ENCODE measurements at regions not wholly inside any gene's neighbourhood (a gene's known extent, or its start where the extent isn't known, plus 50 kb on each side); places are given as distances from the start of the nearest gene placed in this dataset.

GRCh38 chr9:88071331-88071730, 66.9 kb downstream of the SPATA31C2 start:
- POLR2A ChIA-PET: no interaction called here
- no peak overlapping the region for H3K4me3 Mint-ChIP-seq
- H3K4me1 Mint-ChIP-seq: peaks cover 4 to 10% (median 10%) of the 10 kb centered on the region in 7 donors
- peaks cover 56 to 74% (median 62%) of the 10 kb centered on the region in 5 donors for H3K27me3 Mint-ChIP-seq
- Histone ChIP-seq H3K27ac (ENCODE audit: low read depth, low read length) (no peak overlapping the region), H3K9me3 (ENCODE audit: control insufficient read depth in 2 of 3, low read length in 3 of 3) (no peaks in the 10 kb centered on the region), H3K27me3 (ENCODE audit: control insufficient read depth in 2 of 2, insufficient read depth in 2 of 2, low read length in 2 of 2) (peaks cover 3 to 7% of the 10 kb centered on the region in 2 donors), H3K4me3 (ENCODE audit: low read length) (no peak overlapping the region), H3K36me3 (ENCODE audit: control insufficient read depth in 2 of 3, insufficient read depth in 3 of 3, low read length in 3 of 3) (no peaks in the 10 kb centered on the region), H3K4me1 (ENCODE audit: control insufficient read depth in 2 of 2, insufficient read depth in 2 of 2, low read length in 2 of 2) (peaks cover 0 to 6% of the 10 kb centered on the region in 2 donors)
- H3K36me3 Mint-ChIP-seq: no peaks in the 10 kb centered on the region
- H3K27ac Mint-ChIP-seq: no peak overlapping the region
- H3K9me3 Mint-ChIP-seq: no peaks in the 10 kb centered on the region
- no peak for ATAC-seq
- intact Hi-C loops (cut with micrococcal nuclease): no loop called here
- DNase-seq: no peak
- CTCF ChIA-PET: no interaction called here

- Mint-ChIP-seq H3K9me3 (no peaks in the 10 kb centered on the region), H3K36me3 (no peaks in the 10 kb centered on the region), H3K4me3 (no peak overlapping the region), H3K27ac (no peak overlapping the region), H3K4me1 (no peaks in the 10 kb centered on the region), H3K27me3 (peaks cover 16 to 26% (median 20%) of the 10 kb centered on the region in 5 donors)
- no peak for DNase-seq
- POLR2A ChIA-PET: no interaction called here
- Histone ChIP-seq H3K27me3 (ENCODE audit: control insufficient read depth in 2 of 2, insufficient read depth in 2 of 2, low read length in 2 of 2) (no peaks in the 10 kb centered on the region), H3K27ac (ENCODE audit: low read depth, low read length) (no peak overlapping the region), H3K36me3 (ENCODE audit: control insufficient read depth in 2 of 3, insufficient read depth in 3 of 3, low read length in 3 of 3) (no peaks in the 10 kb centered on the region), H3K9me3 (ENCODE audit: control insufficient read depth in 2 of 3, low read length in 3 of 3) (no peaks in the 10 kb centered on the region), H3K4me1 (ENCODE audit: control insufficient read depth in 2 of 2, insufficient read depth in 2 of 2, low read length in 2 of 2) (no peaks in the 10 kb centered on the region), H3K4me3 (ENCODE audit: low read length) (no peak overlapping the region)
- CTCF ChIA-PET: no interaction called here
- ATAC-seq: no peak
- intact Hi-C loops (cut with micrococcal nuclease): no loop called here
These were observed 72.7 kb downstream of the SPATA31C2 start for GRCh38 chr9:88065619-88066018.

DNA sequence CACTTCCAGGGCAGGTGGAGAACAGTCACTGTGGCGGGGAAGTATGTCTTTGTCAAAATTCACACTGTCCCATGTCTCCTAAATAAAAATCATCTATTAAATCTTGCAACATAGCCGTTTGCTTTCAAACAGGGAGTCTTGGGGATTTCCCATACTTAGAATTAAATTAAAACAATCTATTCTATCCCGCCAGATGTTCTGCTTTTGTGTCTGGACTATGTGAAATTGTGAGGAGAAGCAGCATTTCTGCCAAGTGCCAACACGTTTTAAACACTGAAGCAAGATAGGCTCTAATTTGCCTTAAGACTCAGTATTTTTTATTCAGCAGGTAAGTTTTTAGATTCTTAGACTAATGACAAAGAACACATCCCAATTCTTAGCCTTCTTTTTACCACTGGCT, 73.7 kb downstream of the SPATA31C2 start:
- intact Hi-C loops (cut with micrococcal nuclease): no loop called here
- H3K4me3 Mint-ChIP-seq: no peak overlapping the region
- Histone ChIP-seq H3K4me3 (ENCODE audit: low read length) (no peak overlapping the region), H3K9me3 (ENCODE audit: control insufficient read depth in 2 of 3, low read length in 3 of 3) (no peaks in the 10 kb centered on the region), H3K36me3 (ENCODE audit: control insufficient read depth in 2 of 3, insufficient read depth in 3 of 3, low read length in 3 of 3) (no peaks in the 10 kb centered on the region), H3K27me3 (ENCODE audit: control insufficient read depth in 2 of 2, insufficient read depth in 2 of 2, low read length in 2 of 2) (no peaks in the 10 kb centered on the region), H3K4me1 (ENCODE audit: control insufficient read depth in 2 of 2, insufficient read depth in 2 of 2, low read length in 2 of 2) (no peaks in the 10 kb centered on the region), H3K27ac (ENCODE audit: low read depth, low read length) (no peak overlapping the region)
- H3K9me3 Mint-ChIP-seq: no peaks in the 10 kb centered on the region
- H3K4me1 Mint-ChIP-seq: no peaks in the 10 kb centered on the region
- ChIA-PET POLR2A (interaction anchor here (0.8 kb wide), 1 partner anchor 1227 kb away, joined by 3 read pairs; no protein-coding TSS in a partner anchor), CTCF (no interaction called here)
- no peak overlapping the region for H3K27ac Mint-ChIP-seq
- no peaks in the 10 kb centered on the region for H3K36me3 Mint-ChIP-seq
- DNase-seq: no peak
- ATAC-seq: no peak
- H3K27me3 Mint-ChIP-seq: peaks cover 6 to 16% (median 12%) of the 10 kb centered on the region in 5 donors

- Mint-ChIP-seq H3K36me3 (peaks cover 0 to 2% (median 0%) of the 10 kb centered on the region in 5 donors), H3K4me1 (no peaks in the 10 kb centered on the region), H3K27ac (no peak overlapping the region), H3K27me3 (peaks cover 0 to 9% (median 0%) of the 10 kb centered on the region in 5 donors), H3K9me3 (peaks cover 0 to 2% (median 0%) of the 10 kb centered on the region in 11 donors), H3K4me3 (no peak overlapping the region)
- no peak overlapping the region for H3K4me3 ChIP-seq (ENCODE audit: low read length)
- no peaks in the 10 kb centered on the region for H3K9me3 ChIP-seq (ENCODE audit: control insufficient read depth in 2 of 3, low read length in 3 of 3)
- ATAC-seq (no peak), DNase-seq (no peak)
- H3K4me1 ChIP-seq (ENCODE audit: control insufficient read depth in 2 of 2, insufficient read depth in 2 of 2, low read length in 2 of 2): no peaks in the 10 kb centered on the region
- POLR2A ChIA-PET: no interaction called here
- intact Hi-C loops (cut with micrococcal nuclease): no loop called here
- no peaks in the 10 kb centered on the region for H3K36me3 ChIP-seq (ENCODE audit: control insufficient read depth in 2 of 3, insufficient read depth in 3 of 3, low read length in 3 of 3)
- no peak overlapping the region for H3K27ac ChIP-seq (ENCODE audit: low read depth, low read length)
- CTCF ChIA-PET: no interaction called here
- no peaks in the 10 kb centered on the region for H3K27me3 ChIP-seq (ENCODE audit: control insufficient read depth in 2 of 2, insufficient read depth in 2 of 2, low read length in 2 of 2)
These were observed 77.5 kb downstream of the SPATA31C2 start for GRCh38 chr9:88060746-88061145.

DNA sequence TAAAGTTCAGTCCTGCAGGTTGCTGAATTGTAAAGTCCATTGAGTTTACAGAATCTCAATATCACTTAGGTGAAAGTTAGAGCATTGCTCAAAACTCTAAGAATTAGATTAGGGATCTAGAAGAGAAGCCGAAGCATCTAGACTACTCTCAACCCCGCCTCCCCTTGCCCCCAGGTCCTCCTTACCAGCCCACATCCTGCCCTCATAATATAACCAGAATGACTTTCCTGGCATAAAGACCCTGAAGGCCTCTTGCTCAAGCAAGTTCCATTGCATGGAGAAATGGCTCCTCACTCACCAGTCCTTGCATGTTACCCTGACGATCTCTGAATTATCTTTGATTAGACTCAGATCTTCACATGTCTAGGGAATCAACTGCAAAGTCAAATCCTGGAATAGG, 78.8 kb downstream of the SPATA31C2 start:
- CTCF ChIA-PET: interaction anchor here (0.7 kb wide), 1 partner anchor 1863 kb away, joined by 3 read pairs; no protein-coding TSS in a partner anchor

GRCh38 chr9:88056876-88057275, 81.4 kb downstream of the SPATA31C2 start:
- Histone ChIP-seq H3K9me3 (ENCODE audit: control insufficient read depth in 2 of 3, low read length in 3 of 3) (no peaks in the 10 kb centered on the region), H3K4me3 (ENCODE audit: low read length) (no peak overlapping the region), H3K27me3 (ENCODE audit: control insufficient read depth in 2 of 2, insufficient read depth in 2 of 2, low read length in 2 of 2) (no peaks in the 10 kb centered on the region), H3K27ac (ENCODE audit: low read depth, low read length) (no peak overlapping the region), H3K36me3 (ENCODE audit: control insufficient read depth in 2 of 3, insufficient read depth in 3 of 3, low read length in 3 of 3) (no peaks in the 10 kb centered on the region), H3K4me1 (ENCODE audit: control insufficient read depth in 2 of 2, insufficient read depth in 2 of 2, low read length in 2 of 2) (no peaks in the 10 kb centered on the region)
- intact Hi-C loops (cut with micrococcal nuclease): no loop called here
- ChIA-PET CTCF (no interaction called here), POLR2A (no interaction called here)
- Mint-ChIP-seq H3K27me3 (peaks cover 0 to 4% (median 0%) of the 10 kb centered on the region in 5 donors), H3K27ac (no peak overlapping the region), H3K9me3 (peaks cover 0 to 5% (median 0%) of the 10 kb centered on the region in 11 donors), H3K36me3 (peaks cover 0 to 5% (median 0%) of the 10 kb centered on the region in 5 donors), H3K4me3 (no peak overlapping the region), H3K4me1 (no peaks in the 10 kb centered on the region)
- DNase-seq: no peak
- ATAC-seq: no peak

More for the DNA sequence above, 78.8 kb downstream of the SPATA31C2 start:
- Histone ChIP-seq H3K27ac (ENCODE audit: low read depth, low read length) (no peak overlapping the region), H3K4me3 (ENCODE audit: low read length) (no peak overlapping the region), H3K27me3 (ENCODE audit: control insufficient read depth in 2 of 2, insufficient read depth in 2 of 2, low read length in 2 of 2) (no peaks in the 10 kb centered on the region), H3K36me3 (ENCODE audit: control insufficient read depth in 2 of 3, insufficient read depth in 3 of 3, low read length in 3 of 3) (no peaks in the 10 kb centered on the region), H3K4me1 (ENCODE audit: control insufficient read depth in 2 of 2, insufficient read depth in 2 of 2, low read length in 2 of 2) (no peaks in the 10 kb centered on the region), H3K9me3 (ENCODE audit: control insufficient read depth in 2 of 3, low read length in 3 of 3) (no peaks in the 10 kb centered on the region)
- POLR2A ChIA-PET: no interaction called here
- Mint-ChIP-seq H3K4me3 (no peak overlapping the region), H3K36me3 (peaks cover 0 to 5% (median 0%) of the 10 kb centered on the region in 5 donors), H3K9me3 (peaks cover 0 to 2% (median 0%) of the 10 kb centered on the region in 11 donors), H3K4me1 (no peaks in the 10 kb centered on the region), H3K27ac (no peak overlapping the region), H3K27me3 (peaks cover 0 to 4% (median 0%) of the 10 kb centered on the region in 5 donors)
- no peak for DNase-seq
- no peak for ATAC-seq
- intact Hi-C loops (cut with micrococcal nuclease): no loop called here

DNA sequence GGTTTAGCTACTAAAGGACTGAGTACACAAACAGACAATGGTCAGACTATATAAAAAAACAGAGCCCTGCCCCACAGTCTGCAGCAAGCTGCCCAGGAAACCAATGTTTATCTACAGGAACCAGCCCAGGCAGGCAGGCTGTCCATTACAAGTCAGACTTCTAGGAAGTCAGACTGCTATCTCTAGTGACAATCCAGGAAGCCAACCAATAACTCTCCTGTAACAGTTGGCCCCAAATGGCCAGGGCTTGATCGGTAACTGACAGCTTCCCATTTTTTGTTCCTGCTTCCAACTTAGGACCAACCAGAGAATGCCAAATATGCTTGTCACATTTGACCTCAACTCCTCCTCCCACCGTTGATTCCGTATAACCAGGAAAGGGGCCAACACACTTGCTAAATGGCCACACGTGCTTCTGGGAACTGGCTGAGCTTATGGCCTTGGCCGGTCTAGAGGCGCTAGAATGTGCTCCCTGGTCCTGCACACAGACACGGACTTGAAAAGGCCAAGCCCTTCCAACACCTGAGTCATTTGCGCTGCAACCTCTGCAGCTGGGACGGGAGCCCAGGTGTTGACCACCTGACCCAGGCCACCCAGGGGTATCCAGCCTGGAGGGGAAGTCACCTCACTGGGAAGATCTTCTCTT, 79.6 kb upstream of the CDK20 start:
- no peak overlapping the region for H3K4me3 ChIP-seq (ENCODE audit: low read length)

More for the DNA sequence above, 79.6 kb upstream of the CDK20 start:
- Histone ChIP-seq H3K27ac (ENCODE audit: low read depth, low read length) (no peak overlapping the region), H3K4me1 (ENCODE audit: control insufficient read depth in 2 of 2, insufficient read depth in 2 of 2, low read length in 2 of 2) (no peaks in the 10 kb centered on the region), H3K9me3 (ENCODE audit: control insufficient read depth in 2 of 3, low read length in 3 of 3) (no peaks in the 10 kb centered on the region), H3K36me3 (ENCODE audit: control insufficient read depth in 2 of 3, insufficient read depth in 3 of 3, low read length in 3 of 3) (no peaks in the 10 kb centered on the region), H3K27me3 (ENCODE audit: control insufficient read depth in 2 of 2, insufficient read depth in 2 of 2, low read length in 2 of 2) (no peaks in the 10 kb centered on the region)
- intact Hi-C loops (cut with micrococcal nuclease): no loop called here
- Mint-ChIP-seq H3K27ac (no peak overlapping the region), H3K9me3 (peaks cover 0 to 5% (median 0%) of the 10 kb centered on the region in 11 donors), H3K36me3 (peaks cover 0 to 5% (median 0%) of the 10 kb centered on the region in 5 donors), H3K4me3 (no peak overlapping the region), H3K27me3 (peaks cover 0 to 4% (median 0%) of the 10 kb centered on the region in 5 donors), H3K4me1 (peaks cover 0 to 6% (median 0%) of the 10 kb centered on the region in 7 donors)
- ATAC-seq (no peak), DNase-seq (no peak)
- ChIA-PET POLR2A (no interaction called here), CTCF (no interaction called here)

All from naive thymus-derived CD4-positive, alpha-beta T cell (primary cell).